ENCODE measurements at regions not wholly inside any gene's neighbourhood (a gene's known extent, or its start where the extent isn't known, plus 50 kb on each side); places are given as distances from the start of the nearest gene placed in this dataset.

DNA sequence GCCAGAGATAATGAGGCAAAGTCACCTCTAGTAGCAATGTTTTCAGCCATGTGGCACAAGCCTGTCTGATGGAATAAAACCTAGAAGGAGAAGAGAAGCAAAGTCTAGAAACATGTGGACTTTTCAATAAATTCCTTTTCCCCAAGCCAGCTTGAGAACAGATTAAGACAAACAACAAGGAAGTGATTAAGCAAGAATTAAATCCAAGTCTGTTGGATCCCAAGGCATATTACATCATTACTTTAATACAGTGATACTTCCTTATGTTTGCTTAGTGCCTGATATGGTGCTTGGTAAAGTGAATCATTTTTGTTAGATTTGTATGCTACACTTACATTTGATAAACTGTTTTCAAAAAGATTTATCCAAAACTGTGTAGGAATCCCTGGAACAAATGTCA, 260.3 kb upstream of the FAM83B start:
- DNase-seq = no peak
- TF ChIP-seq, protein P1, sequence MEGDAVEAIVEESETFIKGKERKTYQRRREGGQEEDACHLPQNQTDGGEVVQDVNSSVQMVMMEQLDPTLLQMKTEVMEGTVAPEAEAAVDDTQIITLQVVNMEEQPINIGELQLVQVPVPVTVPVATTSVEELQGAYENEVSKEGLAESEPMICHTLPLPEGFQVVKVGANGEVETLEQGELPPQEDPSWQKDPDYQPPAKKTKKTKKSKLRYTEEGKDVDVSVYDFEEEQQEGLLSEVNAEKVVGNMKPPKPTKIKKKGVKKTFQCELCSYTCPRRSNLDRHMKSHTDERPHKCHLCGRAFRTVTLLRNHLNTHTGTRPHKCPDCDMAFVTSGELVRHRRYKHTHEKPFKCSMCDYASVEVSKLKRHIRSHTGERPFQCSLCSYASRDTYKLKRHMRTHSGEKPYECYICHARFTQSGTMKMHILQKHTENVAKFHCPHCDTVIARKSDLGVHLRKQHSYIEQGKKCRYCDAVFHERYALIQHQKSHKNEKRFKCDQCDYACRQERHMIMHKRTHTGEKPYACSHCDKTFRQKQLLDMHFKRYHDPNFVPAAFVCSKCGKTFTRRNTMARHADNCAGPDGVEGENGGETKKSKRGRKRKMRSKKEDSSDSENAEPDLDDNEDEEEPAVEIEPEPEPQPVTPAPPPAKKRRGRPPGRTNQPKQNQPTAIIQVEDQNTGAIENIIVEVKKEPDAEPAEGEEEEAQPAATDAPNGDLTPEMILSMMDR (IDR thresholded peaks at IDR 0.05) = no peak
- Histone ChIP-seq H3K36me3 (no peaks in the 10 kb centered on the region), H3K4me3 (no peak overlapping the region), H3K27me3 (no peaks in the 10 kb centered on the region), H3K9me3 (no peaks in the 10 kb centered on the region), H3K4me1 (no peaks in the 10 kb centered on the region), H3K9ac (ENCODE audit: low read depth in 2 of 2, low read length in 2 of 2) (no peak overlapping the region), H3K27ac (no peak overlapping the region)
- intact Hi-C loops (cut with DNase I) = no loop called here

DNA sequence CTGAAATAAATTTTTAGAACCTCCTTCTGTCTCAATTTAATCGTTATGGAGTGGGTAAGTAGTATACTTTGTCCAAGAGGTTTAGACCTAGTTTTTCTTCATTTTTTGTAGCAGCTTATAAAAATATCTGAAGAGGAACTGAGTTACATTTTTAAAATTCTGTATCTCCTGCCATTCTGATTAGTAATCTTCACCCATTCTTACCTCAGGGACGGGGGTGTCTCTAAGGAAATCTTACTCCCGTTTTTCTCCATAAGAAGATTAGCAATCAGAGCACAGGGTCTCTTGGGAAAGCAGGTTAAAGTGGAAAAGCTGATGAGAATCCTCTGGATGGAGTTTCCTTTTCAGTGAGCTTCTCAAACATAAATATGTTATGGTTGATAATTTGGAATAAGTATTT, 259.3 kb upstream of the FAM83B start:
- no peaks in the 10 kb centered on the region for H3K27me3 ChIP-seq
- H3K4me3 ChIP-seq = no peak overlapping the region
- no peak for DNase-seq
- no peaks in the 10 kb centered on the region for H3K4me1 ChIP-seq
- no peak overlapping the region for H3K27ac ChIP-seq
- no peaks in the 10 kb centered on the region for H3K36me3 ChIP-seq
- TF ChIP-seq, protein P1 (IDR thresholded peaks at IDR 0.05) = no peak
- H3K9ac ChIP-seq (ENCODE audit: low read depth in 2 of 2, low read length in 2 of 2) = no peak overlapping the region
- H3K9me3 ChIP-seq = no peaks in the 10 kb centered on the region
- intact Hi-C loops (cut with DNase I) = no loop called here

DNA sequence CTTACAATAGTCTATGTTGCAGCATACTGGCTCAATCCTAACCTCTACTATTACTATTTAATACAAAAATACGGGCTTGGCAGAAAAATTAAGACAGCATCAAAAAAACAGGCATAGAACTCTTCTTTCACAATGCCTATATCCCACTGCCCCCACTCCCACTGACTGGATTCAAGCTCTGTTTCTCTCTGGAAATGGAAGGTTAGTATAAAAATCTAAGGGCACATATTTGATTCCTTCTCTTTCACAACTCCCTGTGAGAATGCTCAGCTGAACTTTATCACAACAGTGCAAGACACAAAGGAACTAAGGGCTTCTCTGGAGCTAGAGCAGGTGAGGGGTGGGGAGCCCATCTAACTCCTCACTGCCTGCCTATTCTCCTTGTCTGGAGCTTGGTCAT, 258.4 kb upstream of the FAM83B start:
- TF ChIP-seq, protein P1 (IDR thresholded peaks at IDR 0.05) = no peak
- no peak overlapping the region for H3K4me3 ChIP-seq
- H3K27me3 ChIP-seq = no peaks in the 10 kb centered on the region
- no peak for DNase-seq
- intact Hi-C loops (cut with DNase I) = no loop called here
- H3K36me3 ChIP-seq = no peaks in the 10 kb centered on the region
- no peaks in the 10 kb centered on the region for H3K4me1 ChIP-seq
- H3K27ac ChIP-seq = no peak overlapping the region
- no peaks in the 10 kb centered on the region for H3K9me3 ChIP-seq
- no peak overlapping the region for H3K9ac ChIP-seq (ENCODE audit: low read depth in 2 of 2, low read length in 2 of 2)

DNA sequence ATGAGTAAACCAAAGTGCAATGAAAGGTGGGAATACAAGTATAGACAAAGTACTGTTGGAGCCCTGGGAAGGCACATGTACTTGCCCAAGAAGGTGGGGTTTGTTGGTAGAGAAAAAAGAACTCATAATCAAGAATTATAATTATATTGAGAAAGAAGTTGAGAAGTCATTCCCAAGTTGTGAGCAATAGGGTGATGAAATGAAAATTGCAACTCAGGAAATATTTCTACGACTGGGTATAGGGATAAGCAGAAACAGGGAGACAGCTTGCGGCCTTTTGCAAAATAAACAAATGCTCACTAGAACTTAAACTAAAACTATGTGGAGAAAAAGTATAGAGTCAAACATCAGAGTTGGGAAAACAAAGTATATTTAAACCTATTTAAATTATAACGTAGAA, 250.7 kb upstream of the FAM83B start:
- no peaks in the 10 kb centered on the region for H3K36me3 ChIP-seq
- DNase-seq = no peak
- no peaks in the 10 kb centered on the region for H3K9me3 ChIP-seq
- no peak overlapping the region for H3K9ac ChIP-seq (ENCODE audit: low read depth in 2 of 2, low read length in 2 of 2)
- TF ChIP-seq, protein P1 (IDR thresholded peaks at IDR 0.05) = no peak
- intact Hi-C loops (cut with DNase I) = no loop called here
- H3K27ac ChIP-seq = no peak overlapping the region
- no peaks in the 10 kb centered on the region for H3K4me1 ChIP-seq
- H3K27me3 ChIP-seq = no peaks in the 10 kb centered on the region
- no peak overlapping the region for H3K4me3 ChIP-seq

DNA sequence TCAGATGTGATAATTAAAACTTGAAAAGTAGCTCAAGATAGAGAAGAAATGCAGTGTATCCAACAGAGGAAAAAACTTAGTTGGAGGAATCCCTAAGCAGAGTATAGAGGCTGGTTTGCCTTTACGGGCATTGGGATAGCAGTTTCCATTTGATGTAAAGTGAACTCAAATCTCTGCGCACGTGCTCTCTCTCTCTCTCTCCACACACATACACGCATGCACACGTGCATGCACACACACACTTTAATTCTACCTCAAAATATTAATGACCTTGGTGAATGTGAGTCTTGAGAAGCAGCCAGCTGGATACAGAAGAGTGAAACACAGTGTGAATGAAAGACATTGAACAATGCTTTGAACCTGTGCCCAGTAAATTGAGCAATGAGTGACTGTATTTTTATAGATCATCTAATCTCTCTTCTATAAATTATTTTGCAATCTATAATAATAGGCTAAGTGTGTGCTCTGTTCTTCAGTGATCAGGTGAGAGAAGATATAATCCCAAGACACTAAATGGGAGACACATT, 247.7 kb upstream of the FAM83B start:
- H3K9ac ChIP-seq (ENCODE audit: low read depth in 2 of 2, low read length in 2 of 2) = no peak overlapping the region
- intact Hi-C loops (cut with DNase I) = no loop called here
- no peak overlapping the region for H3K27ac ChIP-seq
- DNase-seq = no peak
- no peak overlapping the region for H3K4me3 ChIP-seq
- no peaks in the 10 kb centered on the region for H3K9me3 ChIP-seq
- H3K36me3 ChIP-seq = no peaks in the 10 kb centered on the region
- H3K27me3 ChIP-seq = no peaks in the 10 kb centered on the region
- no peaks in the 10 kb centered on the region for H3K4me1 ChIP-seq
- TF ChIP-seq, protein P1 (IDR thresholded peaks at IDR 0.05) = no peak
